ENCODE measurements at regions not wholly inside any gene's neighbourhood (a gene's known extent, or its start where the extent isn't known, plus 50 kb on each side); places are given as distances from the start of the nearest gene placed in this dataset.

- no peak for TF ChIP-seq CTCF (IDR thresholded peaks at IDR 0.05)
- TF ChIP-seq POLR2A (IDR thresholded peaks at IDR 0.05), result no peak
These were observed 51.8 kb upstream of the KIRREL3 start for GRCh38 chr11:127052404-127052803.

Data from uterus (tissue), 2 donors.